ENCODE measurements at regions not wholly inside any gene's neighbourhood (a gene's known extent, or its start where the extent isn't known, plus 50 kb on each side); places are given as distances from the start of the nearest gene placed in this dataset.
"Not testable (repeated sequence)": the region's sequence is repeated elsewhere in the genome, so short reads cannot be mapped to it uniquely, and the experiment has no call there.

- H3K36me3 ChIP-seq; H3K27me3 ChIP-seq; H3K4me1 ChIP-seq; H3K9me3 ChIP-seq; DNase-seq; H3K4me3 ChIP-seq (ENCODE audit: low read depth, low read length): not testable (repeated sequence)
Measured at GRCh38 chr21:9663914-9664729, 857.3 kb upstream of the TPTE start.

- not testable (repeated sequence) for H3K9me3 ChIP-seq; H3K27me3 ChIP-seq; H3K36me3 ChIP-seq; H3K4me1 ChIP-seq; H3K4me3 ChIP-seq (ENCODE audit: low read depth, low read length); DNase-seq
Measured at GRCh38 chr21:9675811-9676210, 845.6 kb upstream of the TPTE start.

GRCh38 chr21:9679029-9679428 is 842.4 kb upstream of the TPTE start:
- not testable (repeated sequence) for H3K9me3 ChIP-seq; H3K36me3 ChIP-seq; DNase-seq; H3K4me1 ChIP-seq; H3K4me3 ChIP-seq (ENCODE audit: low read depth, low read length); H3K27me3 ChIP-seq

GRCh38 chr21:9688945-9689344 is 832.4 kb upstream of the TPTE start:
- H3K27me3 ChIP-seq; H3K4me3 ChIP-seq (ENCODE audit: low read depth, low read length); H3K36me3 ChIP-seq; DNase-seq; H3K9me3 ChIP-seq; H3K4me1 ChIP-seq: not testable (repeated sequence)

- not testable (repeated sequence) for DNase-seq; H3K27me3 ChIP-seq; H3K4me3 ChIP-seq (ENCODE audit: low read depth, low read length); H3K4me1 ChIP-seq; H3K9me3 ChIP-seq; H3K36me3 ChIP-seq
Measured at GRCh38 chr21:9690981-9691380, 830.4 kb upstream of the TPTE start.

- not testable (repeated sequence) for H3K4me1 ChIP-seq; H3K27me3 ChIP-seq; DNase-seq; H3K36me3 ChIP-seq; H3K9me3 ChIP-seq; H3K4me3 ChIP-seq (ENCODE audit: low read depth, low read length)
Measured at GRCh38 chr21:9695759-9696158, 825.6 kb upstream of the TPTE start.

- not testable (repeated sequence) for H3K4me3 ChIP-seq (ENCODE audit: low read depth, low read length); H3K9me3 ChIP-seq; H3K36me3 ChIP-seq; DNase-seq; H3K27me3 ChIP-seq; H3K4me1 ChIP-seq
Measured at GRCh38 chr21:9697751-9698150, 823.6 kb upstream of the TPTE start.

- not testable (repeated sequence) for H3K9me3 ChIP-seq; H3K36me3 ChIP-seq; H3K4me3 ChIP-seq (ENCODE audit: low read depth, low read length); H3K4me1 ChIP-seq; H3K27me3 ChIP-seq; DNase-seq
Measured at GRCh38 chr21:9705016-9705415, 816.4 kb upstream of the TPTE start.

- not testable (repeated sequence) for H3K9me3 ChIP-seq; H3K36me3 ChIP-seq; H3K4me1 ChIP-seq; H3K4me3 ChIP-seq (ENCODE audit: low read depth, low read length); DNase-seq; H3K27me3 ChIP-seq
Measured at GRCh38 chr21:9705455-9705854, 815.9 kb upstream of the TPTE start.

GRCh38 chr21:9724542-9724941 is 796.8 kb upstream of the TPTE start:
- H3K4me1 ChIP-seq; H3K27me3 ChIP-seq; DNase-seq; H3K36me3 ChIP-seq; H3K4me3 ChIP-seq (ENCODE audit: low read depth, low read length); H3K9me3 ChIP-seq: not testable (repeated sequence)

GRCh38 chr21:9727187-9727586 is 794.2 kb upstream of the TPTE start:
- H3K27me3 ChIP-seq; H3K4me1 ChIP-seq; H3K4me3 ChIP-seq (ENCODE audit: low read depth, low read length); DNase-seq; H3K9me3 ChIP-seq; H3K36me3 ChIP-seq: not testable (repeated sequence)

GRCh38 chr21:9728219-9728992 is 793.0 kb upstream of the TPTE start:
- not testable (repeated sequence) for H3K9me3 ChIP-seq; H3K4me3 ChIP-seq (ENCODE audit: low read depth, low read length); H3K4me1 ChIP-seq; H3K27me3 ChIP-seq; H3K36me3 ChIP-seq; DNase-seq

All from BE2C (cell line).